ENCODE measurements at regions not wholly inside any gene's neighbourhood (a gene's known extent, or its start where the extent isn't known, plus 50 kb on each side); places are given as distances from the start of the nearest gene placed in this dataset.

DNA sequence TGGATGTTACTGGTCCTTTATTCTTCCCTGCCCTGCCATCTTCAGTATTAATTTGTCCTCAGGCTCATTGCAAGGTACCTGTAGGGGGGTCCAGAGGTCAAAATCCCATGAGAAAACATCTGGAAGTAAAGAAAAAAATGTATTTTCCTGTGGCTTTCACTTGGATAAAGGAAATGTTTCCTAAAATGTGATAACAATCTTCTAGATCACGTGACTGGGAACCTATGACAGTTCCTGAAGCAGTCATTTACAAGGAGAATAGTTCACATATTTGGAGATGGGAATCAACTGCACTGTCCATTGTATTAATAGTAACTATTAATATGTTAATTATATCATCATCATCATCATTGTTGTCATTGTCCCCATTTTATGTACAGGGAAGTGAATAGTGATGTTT is 915.1 kb upstream of the EEF2KMT start:
- no peaks in the 10 kb centered on the region for H3K27me3 Mint-ChIP-seq (ENCODE audit: insufficient read depth, low read depth, poor library complexity)
- Histone ChIP-seq H3K9me2 (ENCODE audit: insufficient read depth) (no peaks in the 10 kb centered on the region), H3K4me3 (no peak overlapping the region), H2AFZ (no peak overlapping the region), H3K27me3 (ENCODE audit: insufficient read depth) (peaks cover 9% of the 10 kb centered on the region), H4K20me1 (replicated peaks; ENCODE audit: insufficient read depth) (no peaks in the 10 kb centered on the region), H3K36me3 (ENCODE audit: insufficient read depth) (no peaks in the 10 kb centered on the region), H3F3A (replicated peaks; ENCODE audit: low read depth) (no peaks in the 10 kb centered on the region), H3K4me1 (ENCODE audit: insufficient read depth) (no peaks in the 10 kb centered on the region), H3K27ac (ENCODE audit: low read depth) (no peak overlapping the region), H3K4me2 (no peak overlapping the region), H3K79me2 (replicated peaks; ENCODE audit: insufficient read depth) (no peaks in the 10 kb centered on the region)
- no peak overlapping the region for H3K4me3 Mint-ChIP-seq
- no peak overlapping the region for H3K27ac Mint-ChIP-seq
- DNase-seq (ENCODE audit: low spot score) (no peak), ATAC-seq (no peak)
- TF ChIP-seq EZH2phosphoT487 (IDR thresholded peaks at IDR 0.05; ENCODE audit: unreplicated experiment) (no peak), JUNB (IDR thresholded peaks at IDR 0.05; ENCODE audit: unreplicated experiment) (no peak), STAT1 (IDR thresholded peaks at IDR 0.05; ENCODE audit: unreplicated experiment) (no peak), ZNF331 (CRISPR knock-in tag; IDR thresholded peaks at IDR 0.05; ENCODE audit: low read depth) (no peak), CREB1 (CRISPR knock-in tag; IDR thresholded peaks at IDR 0.05; ENCODE audit: low read depth) (no peak), ETS1 (IDR thresholded peaks at IDR 0.05) (no peak), EZH2 (IDR thresholded peaks at IDR 0.05; ENCODE audit: low read depth, unreplicated experiment) (no peak), NANOG (IDR thresholded peaks at IDR 0.05; ENCODE audit: borderline replicate concordance) (no peak), POLR2AphosphoS5 (IDR thresholded peaks at IDR 0.05; ENCODE audit: low read depth) (no peak), ZNF114 (CRISPR knock-in tag; IDR thresholded peaks at IDR 0.05) (no peak)
- TF ChIP-seq, protein P1, sequence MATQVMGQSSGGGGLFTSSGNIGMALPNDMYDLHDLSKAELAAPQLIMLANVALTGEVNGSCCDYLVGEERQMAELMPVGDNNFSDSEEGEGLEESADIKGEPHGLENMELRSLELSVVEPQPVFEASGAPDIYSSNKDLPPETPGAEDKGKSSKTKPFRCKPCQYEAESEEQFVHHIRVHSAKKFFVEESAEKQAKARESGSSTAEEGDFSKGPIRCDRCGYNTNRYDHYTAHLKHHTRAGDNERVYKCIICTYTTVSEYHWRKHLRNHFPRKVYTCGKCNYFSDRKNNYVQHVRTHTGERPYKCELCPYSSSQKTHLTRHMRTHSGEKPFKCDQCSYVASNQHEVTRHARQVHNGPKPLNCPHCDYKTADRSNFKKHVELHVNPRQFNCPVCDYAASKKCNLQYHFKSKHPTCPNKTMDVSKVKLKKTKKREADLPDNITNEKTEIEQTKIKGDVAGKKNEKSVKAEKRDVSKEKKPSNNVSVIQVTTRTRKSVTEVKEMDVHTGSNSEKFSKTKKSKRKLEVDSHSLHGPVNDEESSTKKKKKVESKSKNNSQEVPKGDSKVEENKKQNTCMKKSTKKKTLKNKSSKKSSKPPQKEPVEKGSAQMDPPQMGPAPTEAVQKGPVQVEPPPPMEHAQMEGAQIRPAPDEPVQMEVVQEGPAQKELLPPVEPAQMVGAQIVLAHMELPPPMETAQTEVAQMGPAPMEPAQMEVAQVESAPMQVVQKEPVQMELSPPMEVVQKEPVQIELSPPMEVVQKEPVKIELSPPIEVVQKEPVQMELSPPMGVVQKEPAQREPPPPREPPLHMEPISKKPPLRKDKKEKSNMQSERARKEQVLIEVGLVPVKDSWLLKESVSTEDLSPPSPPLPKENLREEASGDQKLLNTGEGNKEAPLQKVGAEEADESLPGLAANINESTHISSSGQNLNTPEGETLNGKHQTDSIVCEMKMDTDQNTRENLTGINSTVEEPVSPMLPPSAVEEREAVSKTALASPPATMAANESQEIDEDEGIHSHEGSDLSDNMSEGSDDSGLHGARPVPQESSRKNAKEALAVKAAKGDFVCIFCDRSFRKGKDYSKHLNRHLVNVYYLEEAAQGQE (IDR thresholded peaks at IDR 0.05; ENCODE audit: unreplicated experiment), result no peak
- TF ChIP-seq, protein P2, sequence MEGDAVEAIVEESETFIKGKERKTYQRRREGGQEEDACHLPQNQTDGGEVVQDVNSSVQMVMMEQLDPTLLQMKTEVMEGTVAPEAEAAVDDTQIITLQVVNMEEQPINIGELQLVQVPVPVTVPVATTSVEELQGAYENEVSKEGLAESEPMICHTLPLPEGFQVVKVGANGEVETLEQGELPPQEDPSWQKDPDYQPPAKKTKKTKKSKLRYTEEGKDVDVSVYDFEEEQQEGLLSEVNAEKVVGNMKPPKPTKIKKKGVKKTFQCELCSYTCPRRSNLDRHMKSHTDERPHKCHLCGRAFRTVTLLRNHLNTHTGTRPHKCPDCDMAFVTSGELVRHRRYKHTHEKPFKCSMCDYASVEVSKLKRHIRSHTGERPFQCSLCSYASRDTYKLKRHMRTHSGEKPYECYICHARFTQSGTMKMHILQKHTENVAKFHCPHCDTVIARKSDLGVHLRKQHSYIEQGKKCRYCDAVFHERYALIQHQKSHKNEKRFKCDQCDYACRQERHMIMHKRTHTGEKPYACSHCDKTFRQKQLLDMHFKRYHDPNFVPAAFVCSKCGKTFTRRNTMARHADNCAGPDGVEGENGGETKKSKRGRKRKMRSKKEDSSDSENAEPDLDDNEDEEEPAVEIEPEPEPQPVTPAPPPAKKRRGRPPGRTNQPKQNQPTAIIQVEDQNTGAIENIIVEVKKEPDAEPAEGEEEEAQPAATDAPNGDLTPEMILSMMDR (conservative IDR thresholded peaks at IDR 0.05; ENCODE audit: low read depth in 2 of 2), result no peak
- TF ChIP-seq, protein P3, sequence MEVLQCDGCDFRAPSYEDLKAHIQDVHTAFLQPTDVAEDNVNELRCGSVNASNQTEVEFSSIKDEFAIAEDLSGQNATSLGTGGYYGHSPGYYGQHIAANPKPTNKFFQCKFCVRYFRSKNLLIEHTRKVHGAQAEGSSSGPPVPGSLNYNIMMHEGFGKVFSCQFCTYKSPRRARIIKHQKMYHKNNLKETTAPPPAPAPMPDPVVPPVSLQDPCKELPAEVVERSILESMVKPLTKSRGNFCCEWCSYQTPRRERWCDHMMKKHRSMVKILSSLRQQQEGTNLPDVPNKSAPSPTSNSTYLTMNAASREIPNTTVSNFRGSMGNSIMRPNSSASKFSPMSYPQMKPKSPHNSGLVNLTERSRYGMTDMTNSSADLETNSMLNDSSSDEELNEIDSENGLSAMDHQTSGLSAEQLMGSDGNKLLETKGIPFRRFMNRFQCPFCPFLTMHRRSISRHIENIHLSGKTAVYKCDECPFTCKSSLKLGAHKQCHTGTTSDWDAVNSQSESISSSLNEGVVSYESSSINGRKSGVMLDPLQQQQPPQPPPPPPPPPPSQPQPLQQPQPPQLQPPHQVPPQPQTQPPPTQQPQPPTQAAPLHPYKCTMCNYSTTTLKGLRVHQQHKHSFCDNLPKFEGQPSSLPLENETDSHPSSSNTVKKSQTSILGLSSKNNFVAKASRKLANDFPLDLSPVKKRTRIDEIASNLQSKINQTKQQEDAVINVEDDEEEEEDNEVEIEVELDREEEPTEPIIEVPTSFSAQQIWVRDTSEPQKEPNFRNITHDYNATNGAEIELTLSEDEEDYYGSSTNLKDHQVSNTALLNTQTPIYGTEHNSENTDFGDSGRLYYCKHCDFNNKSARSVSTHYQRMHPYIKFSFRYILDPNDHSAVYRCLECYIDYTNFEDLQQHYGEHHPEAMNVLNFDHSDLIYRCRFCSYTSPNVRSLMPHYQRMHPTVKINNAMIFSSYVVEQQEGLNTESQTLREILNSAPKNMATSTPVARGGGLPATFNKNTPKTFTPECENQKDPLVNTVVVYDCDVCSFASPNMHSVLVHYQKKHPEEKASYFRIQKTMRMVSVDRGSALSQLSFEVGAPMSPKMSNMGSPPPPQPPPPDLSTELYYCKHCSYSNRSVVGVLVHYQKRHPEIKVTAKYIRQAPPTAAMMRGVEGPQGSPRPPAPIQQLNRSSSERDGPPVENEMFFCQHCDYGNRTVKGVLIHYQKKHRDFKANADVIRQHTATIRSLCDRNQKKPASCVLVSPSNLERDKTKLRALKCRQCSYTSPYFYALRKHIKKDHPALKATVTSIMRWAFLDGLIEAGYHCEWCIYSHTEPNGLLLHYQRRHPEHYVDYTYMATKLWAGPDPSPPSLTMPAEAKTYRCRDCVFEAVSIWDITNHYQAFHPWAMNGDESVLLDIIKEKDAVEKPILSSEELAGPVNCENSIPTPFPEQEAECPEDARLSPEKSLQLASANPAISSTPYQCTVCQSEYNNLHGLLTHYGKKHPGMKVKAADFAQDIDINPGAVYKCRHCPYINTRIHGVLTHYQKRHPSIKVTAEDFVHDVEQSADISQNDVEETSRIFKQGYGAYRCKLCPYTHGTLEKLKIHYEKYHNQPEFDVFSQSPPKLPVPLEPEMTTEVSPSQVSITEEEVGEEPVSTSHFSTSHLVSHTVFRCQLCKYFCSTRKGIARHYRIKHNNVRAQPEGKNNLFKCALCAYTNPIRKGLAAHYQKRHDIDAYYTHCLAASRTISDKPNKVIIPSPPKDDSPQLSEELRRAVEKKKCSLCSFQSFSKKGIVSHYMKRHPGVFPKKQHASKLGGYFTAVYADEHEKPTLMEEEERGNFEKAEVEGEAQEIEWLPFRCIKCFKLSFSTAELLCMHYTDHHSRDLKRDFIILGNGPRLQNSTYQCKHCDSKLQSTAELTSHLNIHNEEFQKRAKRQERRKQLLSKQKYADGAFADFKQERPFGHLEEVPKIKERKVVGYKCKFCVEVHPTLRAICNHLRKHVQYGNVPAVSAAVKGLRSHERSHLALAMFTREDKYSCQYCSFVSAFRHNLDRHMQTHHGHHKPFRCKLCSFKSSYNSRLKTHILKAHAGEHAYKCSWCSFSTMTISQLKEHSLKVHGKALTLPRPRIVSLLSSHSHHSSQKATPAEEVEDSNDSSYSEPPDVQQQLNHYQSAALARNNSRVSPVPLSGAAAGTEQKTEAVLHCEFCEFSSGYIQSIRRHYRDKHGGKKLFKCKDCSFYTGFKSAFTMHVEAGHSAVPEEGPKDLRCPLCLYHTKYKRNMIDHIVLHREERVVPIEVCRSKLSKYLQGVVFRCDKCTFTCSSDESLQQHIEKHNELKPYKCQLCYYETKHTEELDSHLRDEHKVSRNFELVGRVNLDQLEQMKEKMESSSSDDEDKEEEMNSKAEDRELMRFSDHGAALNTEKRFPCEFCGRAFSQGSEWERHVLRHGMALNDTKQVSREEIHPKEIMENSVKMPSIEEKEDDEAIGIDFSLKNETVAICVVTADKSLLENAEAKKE (CRISPR knock-in tag; IDR thresholded peaks at IDR 0.05), result no peak
- no peaks in the 10 kb centered on the region for H3K4me1 Mint-ChIP-seq
- no peaks in the 10 kb centered on the region for H3K9me3 Mint-ChIP-seq
- H3K36me3 Mint-ChIP-seq (ENCODE audit: low read depth), result no peaks in the 10 kb centered on the region
